Endothelial cell of umbilical vein (primary cell): ENCODE measurements at regions not wholly inside any gene's neighbourhood (a gene's known extent, or its start where the extent isn't known, plus 50 kb on each side); places are given as distances from the start of the nearest gene placed in this dataset.

Experiments used
- BruUV-seq: library from RNA; stranded (reverse); fragments of 400-500 nt; replicated peaks from 2 replicates; lab custom pipeline; 2021; lab: Mats Ljungman, UMichigan
- CTCF ChIA-PET: fragments of 300-600, 350-600 bp; sonication (Branson Sonifier 250); formaldehyde crosslinking; loops from one replicate; lab custom pipeline; 2021; ENCODE audit warnings: antibody characterized with exemption, inconsistent platforms; lab: Charles Lee
- POLR2A ChIA-PET: fragments of 300-600, 350-600 bp; sonication (Branson Sonifier 250); formaldehyde crosslinking; loops from one replicate; lab custom pipeline; 2021; ENCODE audit warnings: antibody characterized with exemption, inconsistent platforms; lab: Charles Lee
- DNase-seq: peaks from one replicate; pipeline ENCODE4 v3.0.0-alpha.2; 2011; ENCODE audit warnings: low read depth, low spot score
- FAIRE-seq: peaks from 2 replicates; lab custom pipeline; 2011; peaks lifted over from hg19 to GRCh38; lab: Jason Lieb, UNC
- H2AFZ ChIP-seq: 2 replicates; pipeline ENCODE4 v1.6.0; 2012; ENCODE audit warnings: low read depth, low read length, control low read depth, inconsistent platforms
- H3K27ac ChIP-seq: 2 replicates; pipeline ENCODE4 v1.5.1; 2011; ENCODE audit warnings: low read depth, mild to moderate bottlenecking, control low read depth, low read length, moderate library complexity; ENCODE audit not compliant: insufficient read depth
- H3K27me3 ChIP-seq, 2 experiments: 2 replicates each; pipeline versions ENCODE4 v1.6.0 to v1.6.1; 2011; ENCODE audit warnings: low read length in 2 of 2, mixed read lengths in 1 of 2; ENCODE audit not compliant: control insufficient read depth in 2 of 2, insufficient read depth in 2 of 2
- H3K36me3 ChIP-seq, 2 experiments: 2 replicates in 1 of 2; 3 replicates in 1 of 2; pipeline ENCODE4 v1.5.1; 2011; ENCODE audit warnings: low read length in 2 of 2, mild to moderate bottlenecking in 1 of 2, moderate library complexity in 1 of 2; ENCODE audit not compliant: control insufficient read depth in 2 of 2, insufficient read depth in 2 of 2; ENCODE audit errors: extremely low read depth in 1 of 2
- H3K4me1 ChIP-seq: 3 replicates; pipeline ENCODE4 v1.5.1; 2011; ENCODE audit warnings: mild to moderate bottlenecking, low read length; ENCODE audit not compliant: control insufficient read depth, insufficient read depth; ENCODE audit errors: extremely low read depth
- H3K4me2 ChIP-seq: 2 replicates; pipeline ENCODE4 v1.6.1; 2011; ENCODE audit warnings: low read length, control low read depth, mixed read lengths; ENCODE audit not compliant: insufficient read depth
- H3K4me3 ChIP-seq, 3 experiments: fragments of 200-600 bp in 1 of 3; sonication (generic), shearing (Covaris generic) in 1 of 3; replicated peaks in 1 of 3; 2 replicates each; pipeline ENCODE4 v1.5.1; 2011 to 2016; ENCODE audit warnings: control low read depth in 3 of 3, low read length in 3 of 3, mild to moderate bottlenecking in 2 of 3, inconsistent platforms in 1 of 3, low read depth in 1 of 3, moderate library complexity in 1 of 3; ENCODE audit not compliant: insufficient read depth in 1 of 3
- H3K79me2 ChIP-seq: 2 replicates; pipeline ENCODE4 v1.6.0; 2012; ENCODE audit warnings: low read length, inconsistent platforms; ENCODE audit not compliant: control insufficient read depth, insufficient read depth
- H3K9ac ChIP-seq: replicated peaks from 2 replicates; pipeline ENCODE3; 2011; ENCODE audit warnings: low read length, control low read depth; ENCODE audit not compliant: insufficient read depth; ENCODE audit errors: extremely low read depth
- H3K9me1 ChIP-seq: replicated peaks from 3 replicates; pipeline ENCODE4 v1.6.0; 2011; ENCODE audit warnings: mild to moderate bottlenecking, low read length; ENCODE audit not compliant: control insufficient read depth, insufficient read depth; ENCODE audit errors: extremely low read depth
- H3K9me3 ChIP-seq: replicated peaks from 2 replicates; pipeline ENCODE4 v1.5.1; 2012; ENCODE audit warnings: low read length, inconsistent platforms; ENCODE audit not compliant: control insufficient read depth, insufficient read depth
- H4K20me1 ChIP-seq: replicated peaks from 2 replicates; pipeline ENCODE3; 2011; ENCODE audit warnings: mild to moderate bottlenecking, low read length; ENCODE audit not compliant: control insufficient read depth, insufficient read depth; ENCODE audit errors: extremely low read depth
- EZH2 ChIP-seq: IDR thresholded peaks from 2 replicates; pipeline ENCODE4 v1.6.1; 2012; ENCODE audit warnings: borderline replicate concordance, low read depth, mild to moderate bottlenecking, moderate library complexity, low read length, inconsistent platforms; ENCODE audit not compliant: severe bottlenecking
- FOS ChIP-seq: IDR thresholded peaks from 2 replicates; pipeline ENCODE4 v1.6.1; 2011; ENCODE audit warnings: mild to moderate bottlenecking, low read length, moderate library complexity, borderline replicate concordance; ENCODE audit not compliant: insufficient read depth
- GATA2 ChIP-seq: IDR thresholded peaks from 2 replicates; pipeline ENCODE4 v1.7.0; 2011; ENCODE audit warnings: low read depth, mild to moderate bottlenecking, moderate library complexity, mixed read lengths, low read length; ENCODE audit not compliant: insufficient read length, insufficient read depth
- JUN ChIP-seq: IDR thresholded peaks from 2 replicates; pipeline ENCODE4 v1.6.1; 2011; ENCODE audit warnings: borderline replicate concordance, low read depth; ENCODE audit not compliant: insufficient read length, insufficient read depth
- MYC ChIP-seq: IDR thresholded peaks from one replicate; pipeline ENCODE4 v1.6.1; 2011; ENCODE audit warnings: mild to moderate bottlenecking, low read depth, low read length
- POLR2A ChIP-seq: IDR thresholded peaks from 2 replicates; pipeline ENCODE4 v1.6.1; 2012; ENCODE audit warnings: low read depth, mild to moderate bottlenecking, control low read depth, low read length
- POLR2AphosphoS5 ChIP-seq: IDR thresholded peaks from 2 replicates; pipeline ENCODE4 v1.6.1; 2012; ENCODE audit warnings: low read depth, mild to moderate bottlenecking, control low read depth, low read length, moderate library complexity; ENCODE audit not compliant: insufficient read depth
- dilution Hi-C: fragments of 300-500 bp; cut with MboI; formaldehyde crosslinking; loops from one replicate; pipeline ENCODE4 v1.15.0; 2019; ENCODE audit warnings: low sequenced_read_pairs; ENCODE audit not compliant: extremely low pct_ligation_motif_present
- intact Hi-C: fragments of 100-400 bp; cut with micrococcal nuclease; formaldehyde crosslinking; loops from one replicate; pipeline ENCODE4 v1.10.0; 2022
- TF ChIP-seq, protein P1 (sequence below): IDR thresholded peaks from 2 replicates; pipeline ENCODE4 v1.6.1; 2011; ENCODE audit not compliant: insufficient read depth, insufficient read length
- TF ChIP-seq, protein P2 (sequence below), 2 donors: IDR thresholded peaks; 1 replicate in 1 of 2; 2 replicates in 1 of 2; pipeline ENCODE4 v1.5.1; 2011; ENCODE audit warnings: low read length in 2 of 2, mild to moderate bottlenecking in 2 of 2, moderate library complexity in 2 of 2, control low read depth in 1 of 2, inconsistent platforms in 1 of 2, low read depth in 1 of 2; ENCODE audit not compliant: insufficient read depth in 1 of 2; ENCODE audit errors: extremely low read depth in 1 of 2

DNA sequence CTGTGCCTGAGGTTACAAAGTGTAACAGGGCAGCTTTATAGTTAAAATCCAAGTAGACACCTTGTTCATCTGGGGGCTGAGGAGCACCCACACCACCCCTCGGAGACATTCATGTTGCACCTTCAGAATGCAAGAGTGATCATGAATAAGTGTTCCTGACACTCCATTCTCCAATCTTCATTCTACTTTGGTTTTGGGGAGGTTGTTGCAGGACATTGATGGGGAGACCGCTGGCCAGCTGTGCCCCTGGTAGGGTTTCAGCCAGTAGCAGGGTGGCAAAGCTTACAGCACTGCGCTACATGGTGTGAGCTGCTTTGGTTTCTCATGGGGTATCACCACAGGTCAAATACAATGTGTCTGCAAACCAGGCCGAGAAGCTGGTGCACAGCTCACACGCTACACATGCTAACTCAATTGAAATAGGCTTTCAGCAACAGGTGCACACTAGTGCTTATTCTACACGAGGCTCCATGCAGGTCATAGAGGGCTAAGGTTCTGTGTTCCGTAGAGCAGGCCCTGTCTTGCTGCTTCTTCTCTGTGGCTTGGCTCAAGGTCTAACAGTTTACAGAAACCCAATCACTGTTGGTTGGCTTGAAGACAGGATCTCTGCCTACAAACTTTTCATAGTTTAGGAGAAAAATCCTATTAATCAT lies 317.4 kb upstream of the ZNF32 start:
- dilution Hi-C loops: no loop called here
- intact Hi-C loops: loop anchor here (1.0 kb wide), 1 partner anchor 276 kb away; no protein-coding TSS in a partner anchor
- H4K20me1 ChIP-seq: no peaks in the 10 kb centered on the region
- peaks cover 6% of the 10 kb centered on the region for H3K4me1 ChIP-seq
- H3K4me2 ChIP-seq: no peak overlapping the region
- POLR2A ChIA-PET: no interaction called here
- CTCF ChIA-PET: no interaction called here
- no peaks in the 10 kb centered on the region for H3K9me3 ChIP-seq
- no peak overlapping the region for H3K9ac ChIP-seq
- TF ChIP-seq MYC: no peak
- no peak for TF ChIP-seq EZH2
- TF ChIP-seq POLR2A: no peak
- TF ChIP-seq FOS: no peak
- TF ChIP-seq, protein P1, sequence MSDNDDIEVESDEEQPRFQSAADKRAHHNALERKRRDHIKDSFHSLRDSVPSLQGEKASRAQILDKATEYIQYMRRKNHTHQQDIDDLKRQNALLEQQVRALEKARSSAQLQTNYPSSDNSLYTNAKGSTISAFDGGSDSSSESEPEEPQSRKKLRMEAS: no peak
- no peak for TF ChIP-seq GATA2
- TF ChIP-seq, protein P2, sequence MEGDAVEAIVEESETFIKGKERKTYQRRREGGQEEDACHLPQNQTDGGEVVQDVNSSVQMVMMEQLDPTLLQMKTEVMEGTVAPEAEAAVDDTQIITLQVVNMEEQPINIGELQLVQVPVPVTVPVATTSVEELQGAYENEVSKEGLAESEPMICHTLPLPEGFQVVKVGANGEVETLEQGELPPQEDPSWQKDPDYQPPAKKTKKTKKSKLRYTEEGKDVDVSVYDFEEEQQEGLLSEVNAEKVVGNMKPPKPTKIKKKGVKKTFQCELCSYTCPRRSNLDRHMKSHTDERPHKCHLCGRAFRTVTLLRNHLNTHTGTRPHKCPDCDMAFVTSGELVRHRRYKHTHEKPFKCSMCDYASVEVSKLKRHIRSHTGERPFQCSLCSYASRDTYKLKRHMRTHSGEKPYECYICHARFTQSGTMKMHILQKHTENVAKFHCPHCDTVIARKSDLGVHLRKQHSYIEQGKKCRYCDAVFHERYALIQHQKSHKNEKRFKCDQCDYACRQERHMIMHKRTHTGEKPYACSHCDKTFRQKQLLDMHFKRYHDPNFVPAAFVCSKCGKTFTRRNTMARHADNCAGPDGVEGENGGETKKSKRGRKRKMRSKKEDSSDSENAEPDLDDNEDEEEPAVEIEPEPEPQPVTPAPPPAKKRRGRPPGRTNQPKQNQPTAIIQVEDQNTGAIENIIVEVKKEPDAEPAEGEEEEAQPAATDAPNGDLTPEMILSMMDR (IDR thresholded peaks at IDR 0.05; ENCODE audit: extremely low read depth in 1 of 2, insufficient read depth in 1 of 2, low read depth in 1 of 2, low read length in 2 of 2): no peak
- TF ChIP-seq POLR2AphosphoS5: no peak
- no peak for TF ChIP-seq JUN
- H2AFZ ChIP-seq: no peak overlapping the region
- no TSS peak for BruUV-seq
- H3K4me3 ChIP-seq: no peak overlapping the region
- H3K27ac ChIP-seq: no peak overlapping the region
- no peaks in the 10 kb centered on the region for H3K79me2 ChIP-seq
- H3K36me3 ChIP-seq: no peaks in the 10 kb centered on the region
- DNase-seq (no peak), FAIRE-seq (no peak)
- no peaks in the 10 kb centered on the region for H3K9me1 ChIP-seq
- H3K27me3 ChIP-seq: no peaks in the 10 kb centered on the region
